ENCODE measurements at regions not wholly inside any gene's neighbourhood (a gene's known extent, or its start where the extent isn't known, plus 50 kb on each side); places are given as distances from the start of the nearest gene placed in this dataset.

DNA sequence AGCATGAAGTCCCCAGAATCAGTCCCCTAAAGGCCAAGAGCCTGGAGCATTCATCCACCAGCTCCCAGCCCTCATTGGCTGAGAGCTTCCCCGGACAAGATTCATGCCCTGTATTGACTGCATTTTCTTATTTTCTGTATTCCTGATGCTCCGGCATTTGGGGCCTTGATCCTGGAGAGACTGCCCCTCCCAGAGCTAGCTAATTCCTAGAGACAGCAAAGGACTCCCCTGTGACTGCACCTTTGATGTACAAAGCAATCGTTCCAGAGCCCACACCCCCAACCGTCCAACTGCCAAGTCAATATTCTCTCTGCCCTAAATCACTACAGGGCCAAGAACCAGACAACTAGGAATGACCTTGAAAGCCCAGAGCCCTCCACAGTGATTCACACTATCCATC is 93.4 kb upstream of the CDH5 start:
- H3K4me3 ChIP-seq (ENCODE audit: low read depth, low read length), result no peak overlapping the region
- TF ChIP-seq CTCF (IDR thresholded peaks at IDR 0.05; ENCODE audit: insufficient read depth, low read depth, low read length), result no peak
- no peak for DNase-seq (ENCODE audit: low read depth)

GRCh38 chr16:66272461-66272860 is 94.0 kb upstream of the CDH5 start:
- TF ChIP-seq CTCF (IDR thresholded peaks at IDR 0.05; ENCODE audit: insufficient read depth, low read depth, low read length), result no peak
- H3K4me3 ChIP-seq (ENCODE audit: low read depth, low read length), result no peak overlapping the region
- no peak for DNase-seq (ENCODE audit: low read depth)

GRCh38 chr16:66271074-66272060 is 95.1 kb upstream of the CDH5 start:
- DNase-seq (ENCODE audit: low read depth), result no peak
- no peak for TF ChIP-seq CTCF (IDR thresholded peaks at IDR 0.05; ENCODE audit: insufficient read depth, low read depth, low read length)
- H3K4me3 ChIP-seq (ENCODE audit: low read depth, low read length), result no peak overlapping the region

- peak; percentile 58 for DNase-seq (ENCODE audit: low read depth)
- peak; percentile 77 for TF ChIP-seq CTCF (IDR thresholded peaks at IDR 0.05; ENCODE audit: insufficient read depth, low read depth, low read length)
- H3K4me3 ChIP-seq (ENCODE audit: low read depth, low read length), result peak overlapping the region; percentile 30
These were observed 96.1 kb upstream of the CDH5 start for GRCh38 chr16:66270333-66270927.

DNA sequence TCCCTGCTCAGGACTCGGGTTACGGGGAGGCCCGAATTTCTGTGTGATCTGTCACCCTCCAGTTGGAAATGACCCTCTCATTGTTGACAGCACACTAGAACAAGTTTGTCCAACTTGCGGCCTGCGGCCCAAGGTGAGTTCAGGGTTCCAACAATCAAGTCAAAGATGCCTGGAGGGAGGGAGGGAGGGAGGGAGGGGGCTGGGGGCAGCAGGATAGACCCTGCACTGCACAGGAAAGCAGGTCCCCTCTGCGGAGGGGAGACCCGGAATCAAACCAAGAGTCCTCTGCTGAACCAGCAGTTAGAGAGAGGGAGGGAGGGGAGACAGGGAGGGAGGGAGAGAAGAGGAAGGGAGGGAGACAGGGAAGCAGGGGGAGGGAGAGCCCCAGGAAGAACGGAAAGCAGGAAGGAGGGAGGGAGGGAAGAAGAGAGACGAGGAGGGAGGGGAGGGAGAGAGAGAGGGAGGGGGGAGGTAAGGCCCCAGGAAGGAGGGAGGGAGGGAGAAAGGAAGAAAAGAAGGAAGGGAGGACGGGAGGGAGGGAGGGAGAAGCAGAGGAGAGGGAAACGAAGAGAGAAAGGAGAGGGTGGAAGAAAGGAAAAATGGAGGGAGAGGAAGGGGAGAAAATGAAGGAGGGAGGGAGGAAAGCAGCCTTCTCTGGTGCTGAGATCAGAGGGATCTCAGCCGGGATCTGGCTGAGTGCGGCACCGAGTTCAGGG is 96.7 kb upstream of the CDH5 start:
- TF ChIP-seq CTCF (IDR thresholded peaks at IDR 0.05; ENCODE audit: insufficient read depth, low read depth, low read length), result no peak
- peak overlapping the region; percentile 30 for H3K4me3 ChIP-seq (ENCODE audit: low read depth, low read length)

DNA sequence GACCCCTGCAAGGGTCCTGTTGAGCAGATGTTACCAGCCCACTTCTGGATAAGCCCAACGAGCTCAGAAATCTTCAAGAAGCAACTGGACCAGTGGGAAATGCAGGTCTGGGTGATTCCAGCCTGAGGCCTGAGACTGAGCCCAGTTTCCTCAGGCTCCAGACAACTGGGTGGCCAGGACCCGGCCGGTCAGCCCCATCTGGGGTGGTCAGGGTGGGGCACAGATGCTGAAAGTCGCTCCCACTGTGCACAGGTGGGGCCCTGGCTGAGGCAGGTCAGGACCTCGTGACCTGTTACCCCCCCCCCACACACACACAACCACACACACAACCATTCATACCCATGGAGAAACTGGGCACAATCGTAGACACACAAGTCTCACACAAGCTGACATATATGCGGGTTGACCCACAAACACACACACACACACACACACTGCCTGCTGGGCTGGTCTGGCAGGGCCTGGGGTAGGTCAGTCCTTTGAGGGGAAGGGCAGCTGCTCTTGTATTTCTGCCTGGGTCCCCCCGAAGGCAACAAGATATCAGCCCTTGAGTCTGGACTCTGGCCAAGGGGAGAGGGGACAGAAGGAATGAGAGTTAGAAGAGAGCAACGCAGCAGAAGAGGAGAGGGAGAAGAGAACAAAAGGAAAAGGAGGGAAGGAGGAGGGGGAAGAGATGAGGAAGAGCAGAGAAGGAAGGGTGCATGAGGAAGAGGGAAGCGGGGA is 99.0 kb upstream of the CDH5 start:
- H3K4me3 ChIP-seq (ENCODE audit: low read depth, low read length), result no peak overlapping the region
- DNase-seq (ENCODE audit: low read depth), result no peak
- TF ChIP-seq CTCF (IDR thresholded peaks at IDR 0.05; ENCODE audit: insufficient read depth, low read depth, low read length), result no peak

More for the DNA sequence above, 96.7 kb upstream of the CDH5 start:
- DNase-seq (ENCODE audit: low read depth), result no peak

Measured in fibroblast of villous mesenchyme (primary cell).